OCI-LY3 (cell line): ENCODE measurements at regions not wholly inside any gene's neighbourhood (a gene's known extent, or its start where the extent isn't known, plus 50 kb on each side); places are given as distances from the start of the nearest gene placed in this dataset.

Source experiments
- H2AFZ ChIP-seq: fragments of 200-600, 300-600 bp; shearing (Covaris generic); 2 replicates; pipeline ENCODE4 v1.6.0; 2014; ENCODE audit warnings: antibody characterized with exemption, low read depth, low read length
- H3K27ac ChIP-seq: fragments of 200-600, 300-600 bp; sonication (generic); 2 replicates; pipeline ENCODE4 v1.5.1; 2014; ENCODE audit warnings: mild to moderate bottlenecking, low read length, moderate library complexity, mixed read lengths
- H3K27me3 ChIP-seq: fragments of 200-600, 300-600 bp; sonication (generic); 2 replicates; pipeline ENCODE4 v1.6.1; 2014; ENCODE audit warnings: low read depth, low read length, mixed read lengths
- H3K36me3 ChIP-seq: fragments of 200-600, 300-600 bp; sonication (generic); replicated peaks from 2 replicates; pipeline ENCODE3; 2014; ENCODE audit warnings: low read depth, low read length, mixed read lengths
- H3K4me1 ChIP-seq: fragments of 300-600, 200-600 bp; sonication (generic); 2 replicates; pipeline ENCODE4 v1.6.1; 2014; ENCODE audit warnings: low read length, mixed read lengths
- H3K4me2 ChIP-seq: fragments of 200-600, 300-600 bp; sonication (generic); 2 replicates; pipeline ENCODE4 v1.6.1; 2014; ENCODE audit warnings: low read length, mixed read lengths
- H3K4me3 ChIP-seq: fragments of 300-600, 200-600 bp; sonication (generic); 2 replicates; pipeline ENCODE4 v1.5.1; 2014; ENCODE audit warnings: antibody characterized with exemption, mild to moderate bottlenecking, low read length, moderate library complexity
- H3K79me2 ChIP-seq: fragments of 300-600, 200-600 bp; shearing (Covaris generic); 2 replicates; pipeline ENCODE4 v1.6.1; 2014; ENCODE audit warnings: mild to moderate bottlenecking, low read length, mixed read lengths
- H3K9ac ChIP-seq: fragments of 300-600, 200-600 bp; shearing (Covaris generic); 2 replicates; pipeline ENCODE4 v1.6.0; 2014; ENCODE audit warnings: mild to moderate bottlenecking, low read length, moderate library complexity
- H3K9me3 ChIP-seq: fragments of 200-600, 300-600 bp; shearing (Covaris generic); 2 replicates; pipeline ENCODE4 v1.6.1; 2014; ENCODE audit warnings: low read length, mixed read lengths; ENCODE audit not compliant: insufficient read depth
- H4K20me1 ChIP-seq: fragments of 200-600, 300-600 bp; sonication (generic); 2 replicates; pipeline ENCODE4 v1.6.1; 2016; ENCODE audit warnings: low read length, mixed read lengths; ENCODE audit not compliant: insufficient read depth
- EZH2phosphoT487 ChIP-seq: fragments of 200-600 bp; shearing (Covaris generic); IDR thresholded peaks from 2 replicates; pipeline ENCODE4 v1.6.1; 2018; ENCODE audit warnings: antibody characterized with exemption, mixed run types, low read depth
- TF ChIP-seq, protein P1 (sequence below): fragments of 200-600, 300-600 bp; sonication (generic); IDR thresholded peaks from 2 replicates; pipeline ENCODE4 v1.5.1; 2014; ENCODE audit warnings: antibody characterized with exemption, low read length, low read depth

DNA sequence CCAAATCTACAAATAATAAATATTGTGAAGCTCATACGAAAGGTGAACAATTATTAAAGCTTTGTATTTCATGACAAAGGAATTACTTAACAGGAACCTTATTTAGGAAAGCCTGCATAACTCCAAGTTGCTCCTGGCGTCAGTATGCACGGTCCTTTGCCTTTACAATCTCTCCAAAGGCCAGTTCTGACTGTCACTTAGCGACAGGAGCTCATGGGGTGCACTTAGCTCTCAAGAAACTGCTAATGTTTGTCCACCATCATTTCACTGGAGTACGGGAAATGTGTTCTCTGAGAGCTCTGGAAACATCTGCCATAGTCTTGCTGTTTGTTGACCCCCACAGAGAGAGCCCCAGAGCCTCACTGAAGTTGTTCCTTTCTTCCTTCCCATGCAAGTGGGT is 781.5 kb upstream of the POM121L12 start:
- no peaks in the 10 kb centered on the region for H3K36me3 ChIP-seq
- no peak overlapping the region for H3K4me3 ChIP-seq
- no peaks in the 10 kb centered on the region for H4K20me1 ChIP-seq
- no peaks in the 10 kb centered on the region for H3K79me2 ChIP-seq
- no peak overlapping the region for H3K4me2 ChIP-seq
- H3K9me3 ChIP-seq = no peaks in the 10 kb centered on the region
- H2AFZ ChIP-seq = no peak overlapping the region
- no peak overlapping the region for H3K9ac ChIP-seq
- no peak overlapping the region for H3K27ac ChIP-seq
- TF ChIP-seq EZH2phosphoT487 = no peak
- H3K4me1 ChIP-seq = no peaks in the 10 kb centered on the region
- H3K27me3 ChIP-seq = no peaks in the 10 kb centered on the region

DNA sequence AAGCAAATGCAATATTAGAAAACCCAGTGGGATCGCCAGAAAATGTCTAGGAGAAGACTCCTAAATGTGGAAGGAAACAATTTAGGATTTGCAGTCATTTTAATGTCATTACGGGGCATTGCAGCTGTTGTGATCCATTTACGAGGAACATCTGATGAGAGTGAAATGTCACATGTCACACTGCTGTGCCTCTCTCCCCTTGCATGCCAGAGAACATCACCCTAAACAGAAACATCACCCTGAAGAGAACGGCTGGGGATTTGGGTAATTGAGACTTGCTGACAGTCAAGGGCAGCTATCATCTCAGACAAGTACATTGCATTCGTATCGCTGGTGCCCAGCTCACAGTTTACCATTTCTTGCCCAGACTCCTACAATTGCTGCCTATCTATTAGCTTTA is 785.7 kb upstream of the POM121L12 start:
- Histone ChIP-seq H3K4me3 (no peak overlapping the region), H3K79me2 (no peaks in the 10 kb centered on the region), H2AFZ (no peak overlapping the region), H3K27me3 (no peaks in the 10 kb centered on the region), H3K9me3 (0 out of 2 replicates have a peak, but pooled peaks cover 3% of the 10 kb centered on the region), H3K27ac (no peak overlapping the region), H3K36me3 (no peaks in the 10 kb centered on the region), H3K4me1 (no peaks in the 10 kb centered on the region), H4K20me1 (no peaks in the 10 kb centered on the region), H3K4me2 (no peak overlapping the region), H3K9ac (no peak overlapping the region)
- TF ChIP-seq EZH2phosphoT487 = no peak
- TF ChIP-seq, protein P1, sequence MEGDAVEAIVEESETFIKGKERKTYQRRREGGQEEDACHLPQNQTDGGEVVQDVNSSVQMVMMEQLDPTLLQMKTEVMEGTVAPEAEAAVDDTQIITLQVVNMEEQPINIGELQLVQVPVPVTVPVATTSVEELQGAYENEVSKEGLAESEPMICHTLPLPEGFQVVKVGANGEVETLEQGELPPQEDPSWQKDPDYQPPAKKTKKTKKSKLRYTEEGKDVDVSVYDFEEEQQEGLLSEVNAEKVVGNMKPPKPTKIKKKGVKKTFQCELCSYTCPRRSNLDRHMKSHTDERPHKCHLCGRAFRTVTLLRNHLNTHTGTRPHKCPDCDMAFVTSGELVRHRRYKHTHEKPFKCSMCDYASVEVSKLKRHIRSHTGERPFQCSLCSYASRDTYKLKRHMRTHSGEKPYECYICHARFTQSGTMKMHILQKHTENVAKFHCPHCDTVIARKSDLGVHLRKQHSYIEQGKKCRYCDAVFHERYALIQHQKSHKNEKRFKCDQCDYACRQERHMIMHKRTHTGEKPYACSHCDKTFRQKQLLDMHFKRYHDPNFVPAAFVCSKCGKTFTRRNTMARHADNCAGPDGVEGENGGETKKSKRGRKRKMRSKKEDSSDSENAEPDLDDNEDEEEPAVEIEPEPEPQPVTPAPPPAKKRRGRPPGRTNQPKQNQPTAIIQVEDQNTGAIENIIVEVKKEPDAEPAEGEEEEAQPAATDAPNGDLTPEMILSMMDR = no peak

DNA sequence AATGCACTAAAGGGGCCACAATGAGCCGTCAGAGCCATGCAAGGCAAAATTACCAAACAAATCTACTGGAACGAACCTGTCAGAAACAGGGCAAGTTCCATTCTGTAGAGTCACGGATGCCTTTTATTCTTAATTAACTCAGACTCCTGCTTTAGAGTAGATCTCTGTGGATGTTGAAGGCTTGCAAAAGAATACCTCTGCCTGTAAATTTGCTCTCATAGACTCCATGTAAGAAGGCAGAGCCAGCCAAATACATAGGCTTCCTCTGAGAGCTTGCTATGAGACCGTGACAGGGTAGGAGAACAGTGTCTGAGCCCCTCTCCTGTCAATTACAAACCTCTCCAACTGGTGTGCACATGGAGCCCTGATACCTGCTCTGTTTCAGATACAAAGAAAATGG is 787.9 kb upstream of the POM121L12 start:
- no peak overlapping the region for H3K27ac ChIP-seq
- H3K9ac ChIP-seq = no peak overlapping the region
- H3K36me3 ChIP-seq = no peaks in the 10 kb centered on the region
- H4K20me1 ChIP-seq = no peaks in the 10 kb centered on the region
- H3K4me2 ChIP-seq = no peak overlapping the region
- no peak overlapping the region for H3K4me3 ChIP-seq
- no peaks in the 10 kb centered on the region for H3K4me1 ChIP-seq
- H3K9me3 ChIP-seq = peaks cover 7% of the 10 kb centered on the region; the same call in 1 of the 2 replicates
- no peaks in the 10 kb centered on the region for H3K27me3 ChIP-seq
- TF ChIP-seq, protein P1 = no peak
- TF ChIP-seq EZH2phosphoT487 = no peak
- H3K79me2 ChIP-seq = no peaks in the 10 kb centered on the region
- H2AFZ ChIP-seq = no peak overlapping the region

DNA sequence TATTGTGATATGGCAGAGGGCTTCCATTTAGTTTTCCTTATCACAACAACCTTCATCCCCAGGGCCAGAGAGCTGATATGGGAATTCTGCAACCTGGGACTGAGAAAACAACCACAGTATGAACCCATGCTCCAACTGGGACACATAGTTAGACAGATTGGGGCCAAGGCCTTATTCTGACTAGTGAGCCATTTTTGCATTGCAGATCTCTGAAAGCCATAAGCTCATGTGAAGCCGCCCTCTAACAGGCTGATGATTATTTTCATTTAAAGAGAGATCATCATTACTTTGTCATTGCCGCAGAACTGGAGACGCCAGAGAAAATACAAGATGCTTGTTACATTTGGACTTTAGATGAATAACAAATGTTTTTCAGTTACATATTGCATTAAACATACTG is 791.7 kb upstream of the POM121L12 start:
- Histone ChIP-seq H3K27me3 (no peaks in the 10 kb centered on the region), H4K20me1 (no peaks in the 10 kb centered on the region), H3K36me3 (no peaks in the 10 kb centered on the region), H3K4me3 (no peak overlapping the region), H3K27ac (no peak overlapping the region), H3K79me2 (no peaks in the 10 kb centered on the region), H3K4me2 (no peak overlapping the region), H3K4me1 (no peaks in the 10 kb centered on the region), H3K9me3 (peaks cover 7% of the 10 kb centered on the region; the same call in 1 of the 2 replicates), H3K9ac (no peak overlapping the region), H2AFZ (no peak overlapping the region)
- no peak for TF ChIP-seq EZH2phosphoT487
- TF ChIP-seq, protein P1 = no peak

DNA sequence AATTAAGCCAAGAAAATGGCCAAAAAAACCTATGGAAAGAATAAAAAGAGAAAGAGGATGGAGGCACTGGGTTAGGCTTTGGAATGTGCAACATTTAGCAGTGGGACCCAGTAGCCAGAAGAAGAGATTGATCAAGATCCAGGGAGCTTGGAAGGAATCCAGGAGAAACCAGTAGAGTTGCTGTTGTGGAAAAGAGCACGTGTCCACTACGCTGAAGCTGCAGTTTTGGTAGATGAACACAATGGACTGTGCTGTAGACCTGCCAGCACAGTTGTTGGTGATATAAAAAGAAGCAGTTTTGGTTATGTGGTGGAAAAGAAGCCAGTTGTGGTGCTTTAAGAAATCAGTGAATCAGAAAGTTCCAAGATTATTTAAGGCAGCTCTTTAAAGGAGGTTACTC is 802.2 kb upstream of the POM121L12 start:
- no peak overlapping the region for H3K9ac ChIP-seq
- TF ChIP-seq, protein P1 = no peak
- TF ChIP-seq EZH2phosphoT487 = no peak
- no peak overlapping the region for H2AFZ ChIP-seq
- H3K79me2 ChIP-seq = no peaks in the 10 kb centered on the region
- H3K4me1 ChIP-seq = no peaks in the 10 kb centered on the region
- H3K9me3 ChIP-seq = no peaks in the 10 kb centered on the region
- no peak overlapping the region for H3K27ac ChIP-seq
- no peaks in the 10 kb centered on the region for H3K36me3 ChIP-seq
- H3K4me3 ChIP-seq = no peak overlapping the region
- H3K27me3 ChIP-seq = no peaks in the 10 kb centered on the region
- no peak overlapping the region for H3K4me2 ChIP-seq
- no peaks in the 10 kb centered on the region for H4K20me1 ChIP-seq
